A204.1 (cell line): ENCODE measurements at regions not wholly inside any gene's neighbourhood (a gene's known extent, or its start where the extent isn't known, plus 50 kb on each side); places are given as distances from the start of the nearest gene placed in this dataset.

Source experiments
- FAIRE-seq: peaks from 2 replicates; lab custom pipeline; 2012; peaks lifted over from hg19 to GRCh38; lab: Jason Lieb, UNC

- peak; percentile 98 for FAIRE-seq
Observed at GRCh38 chr9:3732077-3733038, 206.6 kb upstream of the RFX3 start.

GRCh38 chr9:3730511-3730922, 204.7 kb upstream of the RFX3 start:
- no peak for FAIRE-seq

- FAIRE-seq: no peak
Observed at GRCh38 chr9:3721096-3721495, 195.3 kb upstream of the RFX3 start.

- no peak for FAIRE-seq
Observed at GRCh38 chr9:3719286-3719685, 193.5 kb upstream of the RFX3 start.

- no peak for FAIRE-seq
Observed at GRCh38 chr9:3716415-3716814, 190.6 kb upstream of the RFX3 start.

GRCh38 chr9:3708751-3709150, 182.9 kb upstream of the RFX3 start:
- FAIRE-seq: no peak

GRCh38 chr9:3704890-3705289, 179.1 kb upstream of the RFX3 start:
- no peak for FAIRE-seq

GRCh38 chr9:3700772-3701171, 175.0 kb upstream of the RFX3 start:
- FAIRE-seq: no peak

GRCh38 chr9:3699883-3700282, 174.1 kb upstream of the RFX3 start:
- no peak for FAIRE-seq

GRCh38 chr9:3698531-3698930, 172.7 kb upstream of the RFX3 start:
- FAIRE-seq: no peak

GRCh38 chr9:3698076-3698475, 172.3 kb upstream of the RFX3 start:
- FAIRE-seq: no peak

- no peak for FAIRE-seq
Observed at GRCh38 chr9:3696368-3696767, 170.6 kb upstream of the RFX3 start.

GRCh38 chr9:3692606-3693005, 166.8 kb upstream of the RFX3 start:
- no peak for FAIRE-seq

GRCh38 chr9:3689555-3689954, 163.8 kb upstream of the RFX3 start:
- no peak for FAIRE-seq

- FAIRE-seq: no peak
Observed at GRCh38 chr9:3687145-3687544, 161.3 kb upstream of the RFX3 start.

- no peak for FAIRE-seq
Observed at GRCh38 chr9:3682186-3682585, 156.4 kb upstream of the RFX3 start.

GRCh38 chr9:3677541-3677940, 151.7 kb upstream of the RFX3 start:
- no peak for FAIRE-seq

- no peak for FAIRE-seq
Observed at GRCh38 chr9:3676766-3677165, 151.0 kb upstream of the RFX3 start.

GRCh38 chr9:3675946-3676345, 150.1 kb upstream of the RFX3 start:
- no peak for FAIRE-seq

- FAIRE-seq: no peak
Observed at GRCh38 chr9:3674561-3674960, 148.8 kb upstream of the RFX3 start.

- FAIRE-seq: no peak
Observed at GRCh38 chr9:3672399-3672798, 146.6 kb upstream of the RFX3 start.

GRCh38 chr9:3664044-3664443, 138.2 kb upstream of the RFX3 start:
- no peak for FAIRE-seq

GRCh38 chr9:3662671-3663070, 136.9 kb upstream of the RFX3 start:
- FAIRE-seq: no peak

- FAIRE-seq: no peak
Observed at GRCh38 chr9:3660936-3661335, 135.1 kb upstream of the RFX3 start.
